LNCaP clone FGC (cell line): ENCODE measurements at regions not wholly inside any gene's neighbourhood (a gene's known extent, or its start where the extent isn't known, plus 50 kb on each side); places are given as distances from the start of the nearest gene placed in this dataset.
"Not testable (repeated sequence)": the region's sequence is repeated elsewhere in the genome, so short reads cannot be mapped to it uniquely, and the experiment has no call there.

Experiments
- DNase-seq: peaks from one replicate; pipeline ENCODE4 v3.0.0-alpha.2; 2011; ENCODE audit warnings: low read depth
- H3K4me3 ChIP-seq: 2 replicates; pipeline ENCODE4 v1.5.1; 2011; ENCODE audit warnings: mild to moderate bottlenecking, low read depth, low read length, control low read depth
- TF ChIP-seq, protein P1 (sequence below): IDR thresholded peaks from 2 replicates; pipeline ENCODE4 v1.5.1; 2012; ENCODE audit warnings: mild to moderate bottlenecking; ENCODE audit not compliant: control insufficient read depth, insufficient read depth; ENCODE audit errors: extremely low read depth

DNA sequence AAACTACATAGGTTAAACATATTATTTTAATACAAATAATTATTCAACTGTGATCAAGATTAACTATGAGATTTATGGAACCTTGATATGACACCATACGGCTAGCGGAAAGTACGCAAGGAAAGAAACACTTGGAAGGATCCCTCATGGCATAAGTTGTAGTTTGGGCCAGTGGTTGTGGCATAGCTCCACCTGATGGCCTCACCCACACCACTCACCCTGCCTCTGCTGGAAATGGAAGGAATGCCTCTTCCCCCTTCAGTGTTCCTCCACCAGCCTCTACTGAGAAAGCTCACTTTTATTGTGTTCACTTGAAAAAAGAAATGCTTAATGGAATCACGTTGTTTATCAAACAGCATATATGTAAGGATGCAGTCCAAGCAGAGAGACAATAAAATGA, 86.4 kb downstream of the BMP15 start:
- TF ChIP-seq, protein P1, sequence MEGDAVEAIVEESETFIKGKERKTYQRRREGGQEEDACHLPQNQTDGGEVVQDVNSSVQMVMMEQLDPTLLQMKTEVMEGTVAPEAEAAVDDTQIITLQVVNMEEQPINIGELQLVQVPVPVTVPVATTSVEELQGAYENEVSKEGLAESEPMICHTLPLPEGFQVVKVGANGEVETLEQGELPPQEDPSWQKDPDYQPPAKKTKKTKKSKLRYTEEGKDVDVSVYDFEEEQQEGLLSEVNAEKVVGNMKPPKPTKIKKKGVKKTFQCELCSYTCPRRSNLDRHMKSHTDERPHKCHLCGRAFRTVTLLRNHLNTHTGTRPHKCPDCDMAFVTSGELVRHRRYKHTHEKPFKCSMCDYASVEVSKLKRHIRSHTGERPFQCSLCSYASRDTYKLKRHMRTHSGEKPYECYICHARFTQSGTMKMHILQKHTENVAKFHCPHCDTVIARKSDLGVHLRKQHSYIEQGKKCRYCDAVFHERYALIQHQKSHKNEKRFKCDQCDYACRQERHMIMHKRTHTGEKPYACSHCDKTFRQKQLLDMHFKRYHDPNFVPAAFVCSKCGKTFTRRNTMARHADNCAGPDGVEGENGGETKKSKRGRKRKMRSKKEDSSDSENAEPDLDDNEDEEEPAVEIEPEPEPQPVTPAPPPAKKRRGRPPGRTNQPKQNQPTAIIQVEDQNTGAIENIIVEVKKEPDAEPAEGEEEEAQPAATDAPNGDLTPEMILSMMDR: 0 out of 2 replicates have a peak, but pooled peaks have one; percentile 15
- DNase-seq: no peak
- H3K4me3 ChIP-seq: no peak overlapping the region

DNA sequence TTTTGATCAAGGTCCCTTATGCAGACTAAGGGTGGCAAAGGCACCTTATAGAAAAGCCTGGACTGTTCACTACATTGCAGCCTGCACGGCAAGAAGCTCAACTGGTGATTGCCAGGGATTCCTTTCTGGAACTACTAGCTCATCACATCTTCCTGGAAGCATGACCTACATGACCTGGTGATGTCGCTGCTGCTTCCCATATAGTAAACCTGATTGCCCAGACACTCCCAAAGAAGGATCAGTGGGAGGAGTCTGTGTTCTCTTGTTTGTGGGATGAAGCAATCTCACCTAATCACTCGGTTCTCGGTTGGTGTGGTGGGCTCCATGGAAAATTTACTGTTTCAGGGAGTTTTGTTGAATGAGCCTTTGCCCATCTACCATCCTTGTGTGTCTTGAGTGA, 89.8 kb downstream of the BMP15 start:
- not testable (repeated sequence) for DNase-seq, H3K4me3 ChIP-seq

DNA sequence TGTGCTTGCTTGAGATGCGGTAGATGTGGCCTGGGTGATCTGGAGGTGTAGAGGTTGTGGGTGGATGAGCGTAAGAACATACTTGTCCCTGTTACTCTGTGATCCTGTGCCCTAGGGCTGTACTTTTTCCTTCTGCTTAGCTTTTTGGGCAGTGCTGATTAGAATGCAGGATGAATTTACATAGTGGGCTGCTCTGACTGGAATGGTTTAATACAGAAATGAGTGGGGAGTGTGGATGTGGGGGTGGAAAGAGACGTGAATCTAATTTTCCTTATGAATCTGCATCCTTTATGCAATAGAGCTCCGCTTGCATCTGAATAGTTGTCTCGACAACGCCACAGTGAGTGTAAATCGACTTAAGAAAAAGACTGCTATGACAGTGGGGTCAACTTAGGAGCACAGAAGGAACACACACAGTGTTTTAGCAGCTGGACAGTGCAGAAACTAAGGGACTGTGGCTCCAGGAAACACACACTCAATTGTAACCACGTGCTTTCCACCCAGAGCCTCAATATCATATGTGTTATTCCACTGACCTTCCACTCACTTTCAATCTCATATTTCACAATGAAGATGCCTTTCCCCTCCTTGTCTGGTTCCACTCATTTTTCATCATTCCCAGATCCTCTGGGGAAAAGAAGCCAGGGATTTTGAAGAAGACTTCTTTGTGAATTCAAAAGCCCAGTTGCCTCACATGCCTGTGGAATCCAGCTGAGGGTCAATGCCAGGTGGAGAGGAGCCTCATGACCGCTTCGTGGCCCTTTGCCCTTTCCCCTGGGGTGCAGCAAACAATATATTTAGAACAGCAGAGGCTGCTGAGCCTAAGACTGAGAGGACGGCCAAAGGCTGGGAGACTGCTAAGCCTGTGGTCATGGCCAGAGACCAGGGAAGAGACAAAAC, 91.4 kb downstream of the BMP15 start:
- not testable (repeated sequence) for DNase-seq, H3K4me3 ChIP-seq

DNA sequence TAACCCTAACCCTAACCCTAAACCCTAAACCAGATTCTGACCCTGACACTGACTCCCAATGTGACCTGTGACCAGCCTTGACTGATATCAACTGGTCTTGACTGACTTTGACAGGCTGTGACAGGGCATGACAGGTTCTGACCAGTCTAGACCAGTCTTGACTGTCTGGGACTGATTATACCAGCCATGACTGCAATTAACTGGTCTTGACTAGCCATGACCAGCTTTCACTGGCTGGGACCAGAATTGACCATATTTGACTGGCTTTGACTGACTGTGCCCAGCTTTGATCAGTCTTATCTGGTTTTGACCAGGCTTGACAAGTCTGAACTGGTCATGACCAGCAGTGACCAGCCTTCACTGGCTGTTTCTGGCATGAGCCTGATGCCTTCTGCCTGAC, 95.5 kb downstream of the BMP15 start:
- no peak overlapping the region for H3K4me3 ChIP-seq
- TF ChIP-seq, protein P1: no peak
- no peak for DNase-seq

DNA sequence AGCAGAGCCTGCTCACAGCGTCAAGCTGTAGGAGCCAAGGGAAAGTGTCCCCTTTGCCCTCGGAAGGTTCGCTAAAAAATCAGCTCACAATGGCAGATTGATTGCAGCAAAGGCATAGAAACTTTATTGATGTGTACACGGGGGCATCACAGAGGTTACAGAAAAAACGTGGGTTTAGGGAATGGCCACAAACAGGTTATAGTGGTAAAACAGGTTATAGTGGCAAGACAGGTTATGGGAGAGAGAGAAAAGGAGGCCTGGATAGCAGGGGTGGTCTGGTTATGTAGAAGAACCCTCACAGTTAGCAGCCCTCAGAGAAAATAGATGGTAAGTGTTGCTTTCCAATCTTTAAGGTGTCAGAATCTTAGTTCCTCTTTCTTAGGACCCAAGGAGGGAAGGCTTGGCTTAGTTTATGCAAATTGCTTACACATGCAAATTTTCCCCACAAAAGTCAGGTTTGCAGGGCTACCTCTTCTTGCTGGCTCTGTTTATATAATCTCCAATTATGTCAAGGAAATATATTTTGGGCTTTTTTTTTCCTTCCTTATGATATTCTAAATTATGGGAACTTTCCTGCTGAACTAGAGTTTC, 113.7 kb downstream of the BMP15 start:
- DNase-seq: no peak
- TF ChIP-seq, protein P1: no peak
- no peak overlapping the region for H3K4me3 ChIP-seq

GRCh38 chrX:51026862-51027261, 116.3 kb downstream of the BMP15 start:
- TF ChIP-seq, protein P1: no peak
- DNase-seq: no peak
- H3K4me3 ChIP-seq: no peak overlapping the region

- TF ChIP-seq, protein P1: no peak
- no peak for DNase-seq
- H3K4me3 ChIP-seq: no peak overlapping the region
These were observed 125.2 kb downstream of the BMP15 start for GRCh38 chrX:51035746-51036145.

- TF ChIP-seq, protein P1: no peak
- no peak for DNase-seq
- H3K4me3 ChIP-seq: no peak overlapping the region
These were observed 137.4 kb downstream of the BMP15 start for GRCh38 chrX:51047950-51048349.
